HG03460 (cell line): ENCODE measurements at regions not wholly inside any gene's neighbourhood (a gene's known extent, or its start where the extent isn't known, plus 50 kb on each side); places are given as distances from the start of the nearest gene placed in this dataset.

Experiments used
- ATAC-seq: cut with Tn5 transposase; IDR thresholded peaks from one replicate; pipeline ENCODE4 v1.9.1; 2021; ENCODE audit not compliant: unreplicated experiment

- no peak for ATAC-seq
Observed at GRCh38 chr7:118298771-118299170, 74.3 kb downstream of the ANKRD7 start.

- ATAC-seq, result no peak
Observed at GRCh38 chr7:118300177-118300576, 75.7 kb downstream of the ANKRD7 start.

- no peak for ATAC-seq
Observed at GRCh38 chr7:118304100-118304499, 79.6 kb downstream of the ANKRD7 start.

- ATAC-seq, result no peak
Observed at GRCh38 chr7:118305671-118306070, 81.2 kb downstream of the ANKRD7 start.

GRCh38 chr7:118306771-118307170 lies 82.3 kb downstream of the ANKRD7 start:
- ATAC-seq, result no peak

GRCh38 chr7:118311121-118311836 lies 86.8 kb downstream of the ANKRD7 start:
- peak; percentile 74 for ATAC-seq

GRCh38 chr7:118312051-118312450 lies 87.5 kb downstream of the ANKRD7 start:
- peak; percentile 41 for ATAC-seq

- peak; percentile 47 for ATAC-seq
Observed at GRCh38 chr7:118312966-118313365, 88.5 kb downstream of the ANKRD7 start.

- ATAC-seq, result no peak
Observed at GRCh38 chr7:118324790-118325449, 100.4 kb downstream of the ANKRD7 start.

GRCh38 chr7:118325450-118325808 lies 100.9 kb downstream of the ANKRD7 start:
- no peak for ATAC-seq

GRCh38 chr7:118327174-118327573 lies 102.7 kb downstream of the ANKRD7 start:
- no peak for ATAC-seq

- ATAC-seq, result no peak
Observed at GRCh38 chr7:118328505-118329211, 104.2 kb downstream of the ANKRD7 start.

GRCh38 chr7:118330388-118330787 lies 105.9 kb downstream of the ANKRD7 start:
- ATAC-seq, result no peak

- no peak for ATAC-seq
Observed at GRCh38 chr7:118346748-118347147, 122.2 kb downstream of the ANKRD7 start.

- ATAC-seq, result no peak
Observed at GRCh38 chr7:118349604-118350003, 125.1 kb downstream of the ANKRD7 start.

- ATAC-seq, result no peak
Observed at GRCh38 chr7:118350260-118350659, 125.8 kb downstream of the ANKRD7 start.

GRCh38 chr7:118352867-118353453 lies 128.5 kb downstream of the ANKRD7 start:
- no peak for ATAC-seq

- ATAC-seq, result no peak
Observed at GRCh38 chr7:118366363-118366762, 141.9 kb downstream of the ANKRD7 start.

- no peak for ATAC-seq
Observed at GRCh38 chr7:118368958-118369357, 144.5 kb downstream of the ANKRD7 start.

GRCh38 chr7:118369987-118370386 lies 145.5 kb downstream of the ANKRD7 start:
- ATAC-seq, result no peak

- ATAC-seq, result no peak
Observed at GRCh38 chr7:118372530-118372929, 148.0 kb downstream of the ANKRD7 start.

GRCh38 chr7:118389629-118390028 lies 165.1 kb downstream of the ANKRD7 start:
- ATAC-seq, result no peak
